Activated T-cell treated with anti-CD3 and anti-CD28 coated beads for 24 hours (primary cell): ENCODE measurements at regions not wholly inside any gene's neighbourhood (a gene's known extent, or its start where the extent isn't known, plus 50 kb on each side); places are given as distances from the start of the nearest gene placed in this dataset.
"Not testable (repeated sequence)": the region's sequence is repeated elsewhere in the genome, so short reads cannot be mapped to it uniquely, and the experiment has no call there.

Experiments
- DNase-seq: peaks from one replicate; pipeline ENCODE4 v3.0.0-alpha.2; 2020; ENCODE audit warnings: low read depth

- DNase-seq: no peak
Measured at GRCh38 chr6:134391205-134391604, 73.3 kb upstream of the SGK1 start.

GRCh38 chr6:134389658-134390057 lies 71.7 kb upstream of the SGK1 start:
- no peak for DNase-seq

GRCh38 chr6:134389129-134389528 lies 71.2 kb upstream of the SGK1 start:
- no peak for DNase-seq

GRCh38 chr6:134386482-134386881 lies 68.6 kb upstream of the SGK1 start:
- not testable (repeated sequence) for DNase-seq

- no peak for DNase-seq
Measured at GRCh38 chr6:134381959-134382358, 64.0 kb upstream of the SGK1 start.

- DNase-seq: no peak
Measured at GRCh38 chr6:134379599-134379998, 61.7 kb upstream of the SGK1 start.

- DNase-seq: peak; percentile 21
Measured at GRCh38 chr6:134379076-134379475, 61.2 kb upstream of the SGK1 start.

- DNase-seq: no peak
Measured at GRCh38 chr6:134378426-134378825, 60.5 kb upstream of the SGK1 start.

- DNase-seq: no peak
Measured at GRCh38 chr6:134376785-134377184, 58.9 kb upstream of the SGK1 start.

- no peak for DNase-seq
Measured at GRCh38 chr6:134375220-134375580, 57.3 kb upstream of the SGK1 start.

GRCh38 chr6:134374491-134375219 lies 56.7 kb upstream of the SGK1 start:
- no peak for DNase-seq

- no peak for DNase-seq
Measured at GRCh38 chr6:134373993-134374392, 56.1 kb upstream of the SGK1 start.

- no peak for DNase-seq
Measured at GRCh38 chr6:134373282-134373922, 55.5 kb upstream of the SGK1 start.

GRCh38 chr6:134372603-134373281 lies 54.8 kb upstream of the SGK1 start:
- DNase-seq: no peak

- DNase-seq: no peak
Measured at GRCh38 chr6:134368670-134369069, 50.8 kb upstream of the SGK1 start.
